H1 (cell line): ENCODE measurements at regions not wholly inside any gene's neighbourhood (a gene's known extent, or its start where the extent isn't known, plus 50 kb on each side); places are given as distances from the start of the nearest gene placed in this dataset.

Experiments used
- CTCF ChIA-PET: fragments of 300-600 bp; sonication (Branson Sonifier 250); formaldehyde crosslinking; loops from one replicate; lab custom pipeline; 2021; ENCODE audit not compliant: partially characterized antibody; lab: Charles Lee
- POLR2A ChIA-PET: fragments of 300-600 bp; sonication (Branson Sonifier 250); formaldehyde crosslinking; loops from one replicate; lab custom pipeline; 2021; ENCODE audit warnings: inconsistent platforms; ENCODE audit not compliant: partially characterized antibody; lab: Charles Lee
- DNase-seq, 2 experiments: peaks; one replicate each; pipeline versions ENCODE4 v3.0.0 to v3.0.0-alpha.2; 2010 to 2022; ENCODE audit warnings: low spot score in 2 of 2, low read depth in 1 of 2, mixed read lengths in 1 of 2
- FAIRE-seq: peaks from 2 replicates; lab custom pipeline; 2011; peaks lifted over from hg19 to GRCh38; lab: Jason Lieb, UNC
- H2AFZ ChIP-seq: 2 replicates; pipeline ENCODE4 v1.8.1; 2012; ENCODE audit warnings: low read length, inconsistent platforms
- H2AK5ac ChIP-seq: 2 replicates; pipeline ENCODE4 v1.6.1; 2013; ENCODE audit warnings: low read depth, low read length
- H2BK120ac ChIP-seq: replicated peaks from 2 replicates; pipeline ENCODE3; 2013; ENCODE audit warnings: low read depth, low read length, inconsistent platforms
- H2BK12ac ChIP-seq: 2 replicates; pipeline ENCODE4 v1.6.1; 2013; ENCODE audit warnings: low read depth, low read length
- H2BK15ac ChIP-seq: 2 replicates; pipeline ENCODE4 v1.6.1; 2013; ENCODE audit warnings: low read length
- H2BK20ac ChIP-seq: 2 replicates; pipeline ENCODE4 v1.6.1; 2013; ENCODE audit warnings: low read length
- H2BK5ac ChIP-seq: 2 replicates; pipeline ENCODE4 v1.6.1; 2013; ENCODE audit warnings: low read depth, low read length
- H3K14ac ChIP-seq: 2 replicates; pipeline ENCODE4 v1.6.1; 2013; ENCODE audit warnings: inconsistent platforms; ENCODE audit not compliant: insufficient read length
- H3K18ac ChIP-seq: 2 replicates; pipeline ENCODE4 v1.6.1; 2013; ENCODE audit warnings: low read length; ENCODE audit errors: extremely low read depth
- H3K23ac ChIP-seq: 2 replicates; pipeline ENCODE4 v1.6.1; 2013; ENCODE audit warnings: inconsistent platforms; ENCODE audit not compliant: insufficient read length
- H3K23me2 ChIP-seq: 2 replicates; pipeline ENCODE4 v1.6.1; 2013; ENCODE audit warnings: low read depth, low read length
- H3K27ac ChIP-seq: 2 replicates; pipeline ENCODE4 v1.6.1; 2011; ENCODE audit warnings: low read depth, low read length, inconsistent platforms
- H3K27me3 ChIP-seq, 4 experiments: replicated peaks in 1 of 4; 1 replicate in 1 of 4; 2 replicates in 3 of 4; pipeline versions ENCODE4 v1.6.1 to v1.8.1; 2011 to 2013; ENCODE audit warnings: low read length in 3 of 4, mild to moderate bottlenecking in 3 of 4, inconsistent platforms in 2 of 4, mixed read lengths in 2 of 4, moderate library complexity in 1 of 4; ENCODE audit not compliant: control insufficient read depth in 3 of 4, insufficient read depth in 3 of 4; ENCODE audit errors: extremely low read depth in 1 of 4
- H3K36me3 ChIP-seq, 4 experiments: 2 replicates each; pipeline versions ENCODE4 v1.6.1 to v1.8.1; 2011 to 2013; ENCODE audit warnings: mild to moderate bottlenecking in 4 of 4, low read length in 3 of 4, moderate library complexity in 2 of 4, control low read depth in 1 of 4, inconsistent platforms in 1 of 4; ENCODE audit not compliant: insufficient read depth in 4 of 4, control insufficient read depth in 2 of 4
- H3K4ac ChIP-seq: replicated peaks from 2 replicates; pipeline ENCODE3; 2013; ENCODE audit warnings: low read length, low read depth, mixed read lengths, inconsistent platforms; ENCODE audit not compliant: insufficient read length
- H3K4me1 ChIP-seq, 4 experiments: replicated peaks in 1 of 4; 1 replicate in 1 of 4; 2 replicates in 3 of 4; pipeline versions ENCODE4 v1.6.1 to v1.8.1; 2011 to 2013; ENCODE audit warnings: low read length in 3 of 4, inconsistent platforms in 2 of 4, mixed read lengths in 1 of 4; ENCODE audit not compliant: insufficient read depth in 4 of 4, control insufficient read depth in 3 of 4
- H3K4me2 ChIP-seq, 2 experiments: 2 replicates each; pipeline versions ENCODE4 v1.6.1 to v1.8.1; 2011 to 2013; ENCODE audit warnings: low read depth in 2 of 2, low read length in 2 of 2, control low read depth in 1 of 2, inconsistent platforms in 1 of 2, mild to moderate bottlenecking in 1 of 2; ENCODE audit not compliant: insufficient read depth in 1 of 2
- H3K4me3 ChIP-seq, 4 experiments: fragments of 200-600, 300-600 bp in 1 of 4; sonication (generic), shearing (Covaris generic), sonication (Bioruptor Twin) in 1 of 4; 2 replicates each; pipeline versions ENCODE4 v1.5.1 to v1.8.1; 2011 to 2016; ENCODE audit warnings: low read length in 4 of 4, low read depth in 3 of 4, control low read depth in 2 of 4, inconsistent platforms in 2 of 4, mild to moderate bottlenecking in 2 of 4, mixed read lengths in 1 of 4, moderate library complexity in 1 of 4; ENCODE audit not compliant: insufficient read depth in 2 of 4; ENCODE audit errors: extremely low read depth in 1 of 4
- H3K56ac ChIP-seq: replicated peaks from 2 replicates; pipeline ENCODE3; 2013; ENCODE audit warnings: low read depth, mild to moderate bottlenecking, mixed read lengths, low read length, inconsistent platforms; ENCODE audit not compliant: insufficient read length
- H3K79me1 ChIP-seq: 2 replicates; pipeline ENCODE4 v1.6.1; 2013; ENCODE audit warnings: low read depth, low read length, control low read depth
- H3K79me2 ChIP-seq, 2 experiments: 2 replicates each; pipeline versions ENCODE4 v1.6.1 to v1.8.1; 2012 to 2013; ENCODE audit warnings: low read length in 2 of 2, mild to moderate bottlenecking in 2 of 2, inconsistent platforms in 1 of 2; ENCODE audit not compliant: insufficient read depth in 2 of 2, control insufficient read depth in 1 of 2
- H3K9ac ChIP-seq, 4 experiments: replicated peaks in 1 of 4; 1 replicate in 1 of 4; 2 replicates in 3 of 4; pipeline versions ENCODE4 v1.6.1 to v1.8.1; 2011 to 2013; ENCODE audit warnings: low read depth in 3 of 4, low read length in 3 of 4, control low read depth in 2 of 4, mild to moderate bottlenecking in 2 of 4, moderate library complexity in 2 of 4, inconsistent platforms in 1 of 4; ENCODE audit errors: extremely low read depth in 1 of 4
- H3K9me3 ChIP-seq, 2 experiments: 2 replicates each; pipeline versions ENCODE4 v1.6.1 to v1.8.1; 2012 to 2013; ENCODE audit warnings: mild to moderate bottlenecking in 2 of 2, moderate library complexity in 2 of 2, control low read depth in 1 of 2, inconsistent platforms in 1 of 2, low read depth in 1 of 2, low read length in 1 of 2, mixed read lengths in 1 of 2; ENCODE audit not compliant: insufficient read depth in 2 of 2
- H4K20me1 ChIP-seq, 2 experiments: replicated peaks in 1 of 2; 2 replicates each; pipeline versions ENCODE3 to v1.8.1; 2011 to 2013; ENCODE audit warnings: inconsistent platforms in 2 of 2, low read length in 2 of 2, mild to moderate bottlenecking in 1 of 2; ENCODE audit not compliant: insufficient read depth in 2 of 2, control insufficient read depth in 1 of 2
- H4K5ac ChIP-seq: 2 replicates; pipeline ENCODE4 v1.6.1; 2013; ENCODE audit warnings: low read length, low read depth, mixed read lengths, inconsistent platforms; ENCODE audit not compliant: insufficient read length
- H4K8ac ChIP-seq: 2 replicates; pipeline ENCODE4 v1.8.0; 2013; ENCODE audit warnings: mild to moderate bottlenecking, moderate library complexity, low read length, inconsistent platforms; ENCODE audit not compliant: insufficient read depth; ENCODE audit errors: extremely low read depth
- H4K91ac ChIP-seq: replicated peaks from 2 replicates; pipeline ENCODE3; 2013; ENCODE audit warnings: low read length, mixed read lengths, inconsistent platforms; ENCODE audit not compliant: insufficient read length
- HDAC6 ChIP-seq: IDR thresholded peaks from one replicate; pipeline ENCODE4 v1.7.1; 2012; ENCODE audit warnings: low read depth, mild to moderate bottlenecking, inconsistent platforms, low read length, moderate library complexity
- JUN ChIP-seq: IDR thresholded peaks from 2 replicates; pipeline ENCODE4 v1.6.1; 2011; ENCODE audit warnings: low read depth, mild to moderate bottlenecking, improper control_type of control experiment, low read length
- SUZ12 ChIP-seq: fragments of 200-600 bp; sonication (generic); IDR thresholded peaks from 2 replicates; pipeline ENCODE4 v1.6.1; 2012; ENCODE audit warnings: mild to moderate bottlenecking, inconsistent platforms, low read length, moderate library complexity, mixed read lengths
- USF2 ChIP-seq: IDR thresholded peaks from 2 replicates; pipeline ENCODE4 v1.6.1; 2011; ENCODE audit warnings: low read length, improper control_type of control experiment
- WGBS, 2 experiments: shearing (Covaris generic) in 1 of 2; methylation state at CpG; one replicate each; pipeline versions ENCODE4 v1.1.6 to v1.1.7; 2013 to 2015; ENCODE audit warnings: low lambda C conversion rate in 2 of 2, mixed read lengths in 2 of 2, inconsistent platforms in 1 of 2, low coverage in 1 of 2, missing lambda C conversion rate in 1 of 2; ENCODE audit not compliant: insufficient replicate concordance in 2 of 2, insufficient coverage in 1 of 2, insufficient read length in 1 of 2; ENCODE audit errors: extremely low coverage in 1 of 2, missing lambda C conversion rate in 1 of 2; 5-methylcytosine and 5-hydroxymethylcytosine counted together

- WGBS, 2 experiments, result 87% methylated on average over 1 of the region's 1 CpG; no CpG with 5 or more reads in 1 of the 2 experiments
- Histone ChIP-seq H3K9me3 (no peaks in the 10 kb centered on the region), H4K20me1 (no peaks in the 10 kb centered on the region), H3K4ac (no peak overlapping the region), H3K23me2 (no peaks in the 10 kb centered on the region), H3K4me3 (no peak overlapping the region), H2BK120ac (no peak overlapping the region), H2BK5ac (no peak overlapping the region), H4K8ac (no peak overlapping the region), H3K27ac (no peak overlapping the region), H3K18ac (no peak overlapping the region), H3K9ac (no peak overlapping the region), H3K79me1 (no peaks in the 10 kb centered on the region), H3K36me3 (no peaks in the 10 kb centered on the region), H2AFZ (no peak overlapping the region), H3K56ac (no peak overlapping the region), H2BK20ac (no peak overlapping the region), H3K4me2 (no peak overlapping the region), H2BK12ac (no peak overlapping the region), H3K79me2 (no peaks in the 10 kb centered on the region), H4K91ac (no peak overlapping the region), H3K23ac (no peak overlapping the region), H3K14ac (no peak overlapping the region), H2AK5ac (no peak overlapping the region), H2BK15ac (no peak overlapping the region), H3K27me3 (no peaks in the 10 kb centered on the region), H4K5ac (no peak overlapping the region), H3K4me1 (peaks cover 0 to 4% (median 1%) of the 10 kb centered on the region in 4 experiments; a peak in 2 of 7 replicates)
- TF ChIP-seq HDAC6 (no peak), JUN (no peak), SUZ12 (no peak), USF2 (no peak)
- no peak for FAIRE-seq
- DNase-seq, result no peak
- ChIA-PET POLR2A (no interaction called here), CTCF (interaction anchor here (0.7 kb wide), 1 partner anchor 9 kb away, joined by 3 read pairs; no protein-coding TSS in a partner anchor)
These were observed 160.7 kb downstream of the AXIN2 start for GRCh38 chr17:65400701-65401100.
